ENCODE measurements at regions not wholly inside any gene's neighbourhood (a gene's known extent, or its start where the extent isn't known, plus 50 kb on each side); places are given as distances from the start of the nearest gene placed in this dataset.

- Histone ChIP-seq H3K4me1 (ENCODE audit: control insufficient read depth in 1 of 2, insufficient read depth in 1 of 2, low read depth in 1 of 2, low read length in 1 of 2) (no peaks in the 10 kb centered on the region), H3K4me3 (ENCODE audit: low read depth in 1 of 2, low read length in 1 of 2) (no peak overlapping the region), H3K27me3 (no peaks in the 10 kb centered on the region), H3K36me3 (no peaks in the 10 kb centered on the region), H3K27ac (no peak overlapping the region), H3K9me3 (no peaks in the 10 kb centered on the region)
- no peak for TF ChIP-seq CTCF (IDR thresholded peaks at IDR 0.05)
These were observed 401.6 kb downstream of the COG6 start for GRCh38 chr13:40056898-40057619.

GRCh38 chr13:40058757-40059236, 403.3 kb downstream of the COG6 start:
- Histone ChIP-seq H3K27ac (no peak overlapping the region), H3K4me3 (ENCODE audit: low read depth in 1 of 2, low read length in 1 of 2) (no peak overlapping the region), H3K4me1 (ENCODE audit: control insufficient read depth in 1 of 2, insufficient read depth in 1 of 2, low read depth in 1 of 2, low read length in 1 of 2) (no peaks in the 10 kb centered on the region), H3K36me3 (no peaks in the 10 kb centered on the region), H3K9me3 (no peaks in the 10 kb centered on the region), H3K27me3 (peaks cover 4% of the 10 kb centered on the region)
- no peak for TF ChIP-seq CTCF (IDR thresholded peaks at IDR 0.05)

GRCh38 chr13:40059540-40060232, 404.2 kb downstream of the COG6 start:
- Histone ChIP-seq H3K36me3 (no peaks in the 10 kb centered on the region), H3K9me3 (no peaks in the 10 kb centered on the region), H3K4me3 (ENCODE audit: low read depth in 1 of 2, low read length in 1 of 2) (no peak overlapping the region), H3K4me1 (ENCODE audit: control insufficient read depth in 1 of 2, insufficient read depth in 1 of 2, low read depth in 1 of 2, low read length in 1 of 2) (no peaks in the 10 kb centered on the region), H3K27ac (no peak overlapping the region), H3K27me3 (peaks cover 4% of the 10 kb centered on the region)
- no peak for TF ChIP-seq CTCF (IDR thresholded peaks at IDR 0.05)

- Histone ChIP-seq H3K36me3 (no peaks in the 10 kb centered on the region), H3K4me1 (ENCODE audit: control insufficient read depth in 1 of 2, insufficient read depth in 1 of 2, low read depth in 1 of 2, low read length in 1 of 2) (no peaks in the 10 kb centered on the region), H3K27ac (no peak overlapping the region), H3K27me3 (peaks cover 4% of the 10 kb centered on the region), H3K4me3 (ENCODE audit: low read depth in 1 of 2, low read length in 1 of 2) (no peak overlapping the region), H3K9me3 (no peaks in the 10 kb centered on the region)
- no peak for TF ChIP-seq CTCF (IDR thresholded peaks at IDR 0.05)
These were observed 405.0 kb downstream of the COG6 start for GRCh38 chr13:40060296-40061007.

GRCh38 chr13:40061466-40062450, 406.3 kb downstream of the COG6 start:
- H3K4me3 ChIP-seq (ENCODE audit: low read depth in 1 of 2, low read length in 1 of 2) = no peak overlapping the region
- H3K36me3 ChIP-seq = no peaks in the 10 kb centered on the region
- peaks cover 4% of the 10 kb centered on the region for H3K27me3 ChIP-seq
- no peak for TF ChIP-seq CTCF (IDR thresholded peaks at IDR 0.05)
- H3K27ac ChIP-seq = no peak overlapping the region
- H3K9me3 ChIP-seq = no peaks in the 10 kb centered on the region
- no peaks in the 10 kb centered on the region for H3K4me1 ChIP-seq (ENCODE audit: control insufficient read depth in 1 of 2, insufficient read depth in 1 of 2, low read depth in 1 of 2, low read length in 1 of 2)
